Memory B cell (primary cell): ENCODE measurements at regions not wholly inside any gene's neighbourhood (a gene's known extent, or its start where the extent isn't known, plus 50 kb on each side); places are given as distances from the start of the nearest gene placed in this dataset.

Experiments
- ATAC-seq: fragments of 150-1000 bp; cut with Tn5 transposase; 2 replicates; pipeline ENCODE4 v1.10.0; 2021; ENCODE audit warnings: low read depth, mild to moderate bottlenecking, moderate library complexity
- DNase-seq, 2 donors: peaks; one replicate each; pipeline ENCODE4 v3.0.0; 2022; ENCODE audit warnings: low spot score in 2 of 2
- H3K27ac Mint-ChIP-seq: one replicate; pipeline ENCODE4 v1.8.0; 2022; ENCODE audit warnings: mild to moderate bottlenecking, moderate library complexity, mixed read lengths
- H3K27me3 Mint-ChIP-seq: one replicate; pipeline ENCODE4 v1.8.0; 2022; ENCODE audit warnings: mixed read lengths
- H3K36me3 Mint-ChIP-seq: one replicate; pipeline ENCODE4 v1.8.0; 2022; ENCODE audit warnings: mild to moderate bottlenecking, mixed read lengths
- H3K4me1 Mint-ChIP-seq: one replicate; pipeline ENCODE4 v1.8.0; 2022; ENCODE audit warnings: mixed read lengths
- H3K4me3 Mint-ChIP-seq: one replicate; pipeline ENCODE4 v1.8.0; 2022; ENCODE audit warnings: mild to moderate bottlenecking, moderate library complexity, mixed read lengths
- H3K9me3 Mint-ChIP-seq: one replicate; pipeline ENCODE4 v1.8.0; 2022; ENCODE audit warnings: mixed read lengths

GRCh38 chr14:83312511-83312910 is 1778.9 kb upstream of the SEL1L start:
- no peaks in the 10 kb centered on the region for H3K36me3 Mint-ChIP-seq
- H3K9me3 Mint-ChIP-seq = peaks cover 8% of the 10 kb centered on the region
- H3K27me3 Mint-ChIP-seq = no peaks in the 10 kb centered on the region

DNA sequence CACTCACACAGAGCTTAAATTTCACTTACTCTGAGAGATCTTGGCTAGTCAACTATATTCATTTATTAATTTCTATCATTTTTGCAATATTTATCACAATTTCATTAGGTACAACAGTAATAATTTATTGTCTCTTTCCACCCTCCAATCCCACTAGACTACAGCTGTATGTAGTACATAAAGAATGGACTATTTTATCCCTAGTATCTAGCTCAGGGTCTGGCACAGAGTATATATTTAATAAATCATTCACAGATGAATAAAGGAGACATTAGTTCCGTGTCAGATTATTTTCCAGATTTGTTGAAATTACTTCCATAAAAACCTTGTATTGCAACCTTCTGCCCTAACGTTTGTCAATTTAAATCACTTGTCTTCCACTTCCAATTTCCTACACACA is 1781.1 kb upstream of the SEL1L start:
- H3K27me3 Mint-ChIP-seq = no peaks in the 10 kb centered on the region
- H3K4me3 Mint-ChIP-seq = no peak overlapping the region
- H3K27ac Mint-ChIP-seq = no peak overlapping the region
- H3K9me3 Mint-ChIP-seq = peaks cover 7% of the 10 kb centered on the region
- ATAC-seq = no peak
- DNase-seq = no peak
- no peaks in the 10 kb centered on the region for H3K4me1 Mint-ChIP-seq
- no peaks in the 10 kb centered on the region for H3K36me3 Mint-ChIP-seq

More at GRCh38 chr14:83312511-83312910, 1778.9 kb upstream of the SEL1L start:
- Mint-ChIP-seq H3K4me3 (no peak overlapping the region), H3K4me1 (no peaks in the 10 kb centered on the region), H3K27ac (no peak overlapping the region)
- ATAC-seq (no peak), DNase-seq (no peak)

- no peak for DNase-seq
- peaks cover 3% of the 10 kb centered on the region for H3K9me3 Mint-ChIP-seq
- H3K36me3 Mint-ChIP-seq = no peaks in the 10 kb centered on the region
- H3K27ac Mint-ChIP-seq = no peak overlapping the region
- no peaks in the 10 kb centered on the region for H3K27me3 Mint-ChIP-seq
- no peaks in the 10 kb centered on the region for H3K4me1 Mint-ChIP-seq
- no peak overlapping the region for H3K4me3 Mint-ChIP-seq
- no peak for ATAC-seq
These were observed 1782.7 kb upstream of the SEL1L start for GRCh38 chr14:83316356-83316755.

DNA sequence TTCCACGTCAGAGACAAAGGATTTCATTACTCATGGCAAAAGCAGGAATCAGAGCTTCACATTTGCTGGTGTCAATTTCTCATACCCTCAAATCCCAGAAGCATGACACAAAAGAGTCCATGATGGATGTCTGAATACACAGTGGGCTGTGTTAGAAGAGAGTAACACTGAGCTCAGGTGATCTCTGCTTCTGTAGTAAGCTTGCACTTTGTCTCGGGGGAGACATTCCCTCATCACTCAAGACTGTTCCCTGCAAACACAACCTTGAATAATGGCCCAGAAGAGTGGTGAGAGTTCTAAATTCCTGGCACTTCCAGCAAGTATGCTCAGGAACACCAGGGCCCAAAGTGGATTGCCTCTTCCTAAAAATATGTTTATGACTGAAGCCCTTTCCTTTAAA is 1787.2 kb upstream of the SEL1L start:
- Mint-ChIP-seq H3K27me3 (no peaks in the 10 kb centered on the region), H3K9me3 (peaks cover 3% of the 10 kb centered on the region), H3K36me3 (no peaks in the 10 kb centered on the region), H3K4me3 (no peak overlapping the region), H3K27ac (no peak overlapping the region), H3K4me1 (no peaks in the 10 kb centered on the region)
- ATAC-seq (no peak), DNase-seq (no peak)

GRCh38 chr14:83331513-83331912 is 1797.9 kb upstream of the SEL1L start:
- Mint-ChIP-seq H3K27ac (no peak overlapping the region), H3K36me3 (no peaks in the 10 kb centered on the region), H3K9me3 (no peaks in the 10 kb centered on the region), H3K27me3 (no peaks in the 10 kb centered on the region), H3K4me3 (no peak overlapping the region), H3K4me1 (no peaks in the 10 kb centered on the region)
- DNase-seq (no peak), ATAC-seq (no peak)

DNA sequence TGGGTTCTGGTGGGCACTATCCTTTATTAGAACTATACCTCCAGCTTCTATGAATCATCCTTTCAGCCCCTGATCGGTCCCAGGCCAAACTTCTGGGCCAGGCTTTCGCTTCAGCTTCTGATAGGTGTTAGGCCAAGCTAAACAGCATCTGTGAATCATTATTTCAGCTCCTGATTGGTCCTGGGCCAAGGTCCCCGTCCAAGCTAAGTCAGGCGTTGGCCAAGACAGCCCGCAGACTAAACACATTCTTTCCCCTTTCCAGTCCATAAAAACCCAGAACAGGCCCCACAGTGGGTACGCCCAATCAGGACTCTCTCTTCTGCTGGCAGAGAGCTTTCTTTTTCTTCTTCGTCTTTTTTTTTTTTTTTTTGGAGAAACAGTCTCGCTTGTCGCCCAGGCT is 1808.9 kb upstream of the SEL1L start:
- ATAC-seq = no peak
- no peaks in the 10 kb centered on the region for H3K4me1 Mint-ChIP-seq

GRCh38 chr14:83347874-83348273 is 1814.2 kb upstream of the SEL1L start:
- H3K27ac Mint-ChIP-seq = no peak overlapping the region
- no peak for DNase-seq
- no peaks in the 10 kb centered on the region for H3K36me3 Mint-ChIP-seq
- H3K4me3 Mint-ChIP-seq = no peak overlapping the region
- H3K27me3 Mint-ChIP-seq = no peaks in the 10 kb centered on the region
- no peak for ATAC-seq
- H3K9me3 Mint-ChIP-seq = peaks cover 5% of the 10 kb centered on the region
- no peaks in the 10 kb centered on the region for H3K4me1 Mint-ChIP-seq

More for the DNA sequence above, 1808.9 kb upstream of the SEL1L start:
- Mint-ChIP-seq H3K36me3 (no peaks in the 10 kb centered on the region), H3K4me3 (no peak overlapping the region), H3K27ac (no peak overlapping the region), H3K27me3 (no peaks in the 10 kb centered on the region), H3K9me3 (peaks cover 2% of the 10 kb centered on the region)
- no peak for DNase-seq

DNA sequence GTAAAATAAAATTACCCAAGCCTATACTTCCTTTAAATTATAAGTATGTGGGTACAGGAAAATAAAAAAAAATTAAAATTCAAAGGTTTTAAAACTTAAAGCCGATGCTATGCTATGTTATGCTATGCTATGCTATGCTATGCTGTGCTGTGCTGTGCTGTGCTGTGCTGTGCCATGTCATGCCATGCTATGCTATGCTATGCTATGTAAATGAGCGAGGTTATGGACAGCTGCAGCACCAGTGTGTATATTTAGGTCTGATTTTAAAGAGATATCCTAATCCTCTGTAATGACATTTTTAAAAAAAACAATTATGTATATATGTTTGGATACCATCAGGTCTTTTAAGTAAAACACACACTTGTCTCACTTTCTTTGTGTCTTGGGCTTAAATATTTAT is 1822.0 kb upstream of the SEL1L start:
- Mint-ChIP-seq H3K9me3 (peaks cover 10% of the 10 kb centered on the region), H3K4me1 (no peaks in the 10 kb centered on the region), H3K27ac (no peak overlapping the region), H3K36me3 (no peaks in the 10 kb centered on the region), H3K27me3 (no peaks in the 10 kb centered on the region), H3K4me3 (no peak overlapping the region)
- DNase-seq (no peak), ATAC-seq (no peak)

GRCh38 chr14:83356080-83356479 is 1822.4 kb upstream of the SEL1L start:
- ATAC-seq = no peak
- no peaks in the 10 kb centered on the region for H3K27me3 Mint-ChIP-seq
- H3K36me3 Mint-ChIP-seq = no peaks in the 10 kb centered on the region
- no peak overlapping the region for H3K4me3 Mint-ChIP-seq
- DNase-seq = no peak
- peaks cover 10% of the 10 kb centered on the region for H3K9me3 Mint-ChIP-seq
- no peak overlapping the region for H3K27ac Mint-ChIP-seq
- H3K4me1 Mint-ChIP-seq = no peaks in the 10 kb centered on the region

GRCh38 chr14:83372271-83372670 is 1838.6 kb upstream of the SEL1L start:
- Mint-ChIP-seq H3K9me3 (peaks cover 16% of the 10 kb centered on the region), H3K4me1 (no peaks in the 10 kb centered on the region), H3K27ac (no peak overlapping the region), H3K4me3 (no peak overlapping the region), H3K36me3 (no peaks in the 10 kb centered on the region), H3K27me3 (no peaks in the 10 kb centered on the region)
- no peak for ATAC-seq
- no peak for DNase-seq

DNA sequence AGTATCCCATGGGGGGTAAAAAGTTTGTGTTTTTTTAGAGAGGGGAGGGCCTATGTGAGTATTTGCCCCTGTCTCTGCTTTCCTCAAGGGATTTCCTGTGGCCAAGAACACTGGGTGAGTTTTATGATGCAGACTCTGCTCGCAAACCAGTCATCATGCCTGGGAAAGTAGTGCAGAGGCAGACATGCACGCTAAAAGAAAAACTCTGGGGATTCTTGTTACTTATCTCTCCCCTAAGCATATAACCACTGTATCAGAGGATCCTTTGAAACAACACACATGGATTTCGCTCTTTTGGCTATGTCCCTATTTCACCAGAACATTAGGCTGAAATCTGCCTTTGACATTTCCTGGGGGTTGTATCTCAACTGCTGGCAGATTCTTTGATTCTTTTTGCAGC is 1845.8 kb upstream of the SEL1L start:
- no peak for DNase-seq

DNA sequence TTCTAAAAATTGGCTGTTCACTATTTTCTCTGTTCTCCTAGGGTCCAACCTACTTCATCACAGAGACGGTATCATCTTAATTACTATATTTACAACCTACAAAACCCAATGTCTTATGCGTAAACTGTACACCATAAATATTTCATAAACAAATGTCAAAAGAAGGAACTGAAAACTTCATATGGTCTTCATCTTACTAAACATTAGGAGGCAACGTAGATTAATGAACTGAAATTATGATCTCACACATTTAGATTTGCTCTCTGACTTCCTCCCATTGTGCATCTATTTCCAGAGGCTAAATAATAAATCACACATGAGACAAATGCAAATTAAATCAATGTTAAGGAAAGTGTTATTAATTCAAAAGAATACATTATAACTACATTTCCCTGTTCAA is 1850.6 kb upstream of the SEL1L start:
- no peak overlapping the region for H3K27ac Mint-ChIP-seq
- H3K27me3 Mint-ChIP-seq = no peaks in the 10 kb centered on the region
- H3K36me3 Mint-ChIP-seq = no peaks in the 10 kb centered on the region
- peaks cover 22% of the 10 kb centered on the region for H3K9me3 Mint-ChIP-seq
- no peak for DNase-seq
- no peak for ATAC-seq
- H3K4me1 Mint-ChIP-seq = no peaks in the 10 kb centered on the region
- H3K4me3 Mint-ChIP-seq = no peak overlapping the region

More for the DNA sequence above, 1845.8 kb upstream of the SEL1L start:
- H3K27ac Mint-ChIP-seq = no peak overlapping the region
- no peaks in the 10 kb centered on the region for H3K4me1 Mint-ChIP-seq
- H3K4me3 Mint-ChIP-seq = no peak overlapping the region
- H3K9me3 Mint-ChIP-seq = peaks cover 16% of the 10 kb centered on the region
- H3K36me3 Mint-ChIP-seq = no peaks in the 10 kb centered on the region
- no peaks in the 10 kb centered on the region for H3K27me3 Mint-ChIP-seq
- no peak for ATAC-seq

- DNase-seq (no peak), ATAC-seq (no peak)
- Mint-ChIP-seq H3K36me3 (no peaks in the 10 kb centered on the region), H3K4me3 (no peak overlapping the region), H3K27ac (no peak overlapping the region), H3K27me3 (no peaks in the 10 kb centered on the region), H3K4me1 (no peaks in the 10 kb centered on the region), H3K9me3 (peaks cover 1% of the 10 kb centered on the region)
These were observed 1861.7 kb upstream of the SEL1L start for GRCh38 chr14:83395321-83395720.

DNA sequence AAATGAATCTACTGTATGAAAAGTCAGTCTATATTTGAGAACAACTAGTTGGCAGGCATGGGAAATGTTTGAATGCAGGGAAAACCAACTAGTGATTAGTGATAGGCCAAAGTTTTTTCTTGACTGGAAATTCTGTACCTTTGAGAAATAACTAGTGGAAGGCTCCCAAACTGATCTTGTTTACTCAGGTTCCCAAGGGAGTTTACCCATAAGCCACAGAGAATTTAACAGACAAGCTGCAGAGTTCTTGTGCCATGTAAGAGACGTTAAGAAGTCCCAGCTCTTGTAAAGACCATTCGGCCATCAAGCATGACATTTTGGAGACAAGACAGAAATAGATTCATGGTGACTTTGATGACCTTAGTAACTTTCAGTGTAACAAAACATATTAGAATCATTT is 1882.8 kb upstream of the SEL1L start:
- no peak overlapping the region for H3K27ac Mint-ChIP-seq
- DNase-seq (no peak), ATAC-seq (no peak)
- no peak overlapping the region for H3K4me3 Mint-ChIP-seq
- H3K9me3 Mint-ChIP-seq = peaks cover 6% of the 10 kb centered on the region
- no peaks in the 10 kb centered on the region for H3K4me1 Mint-ChIP-seq
- no peaks in the 10 kb centered on the region for H3K36me3 Mint-ChIP-seq
- no peaks in the 10 kb centered on the region for H3K27me3 Mint-ChIP-seq

DNA sequence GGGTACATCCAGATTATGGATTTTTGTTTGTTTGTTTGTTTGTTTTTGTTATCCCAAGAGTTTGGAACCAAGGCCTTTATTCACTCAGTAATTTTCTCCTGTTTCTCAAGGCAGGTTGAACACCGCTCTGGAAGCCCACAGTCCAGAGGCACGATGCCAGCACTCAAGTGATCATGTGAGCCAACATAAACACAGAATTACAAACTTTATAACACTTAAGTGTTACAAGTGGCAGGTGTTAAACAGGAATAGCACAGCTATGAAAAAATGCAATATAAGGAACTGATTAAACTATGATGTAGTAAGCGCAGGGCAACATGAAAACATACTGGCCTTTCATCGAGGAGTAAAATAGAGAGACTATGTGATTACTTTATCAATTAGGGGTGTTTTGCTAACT is 1885.8 kb upstream of the SEL1L start:
- DNase-seq (no peak), ATAC-seq (no peak)
- no peaks in the 10 kb centered on the region for H3K4me1 Mint-ChIP-seq
- no peak overlapping the region for H3K4me3 Mint-ChIP-seq
- H3K27ac Mint-ChIP-seq = no peak overlapping the region
- H3K27me3 Mint-ChIP-seq = no peaks in the 10 kb centered on the region
- peaks cover 1% of the 10 kb centered on the region for H3K9me3 Mint-ChIP-seq
- H3K36me3 Mint-ChIP-seq = no peaks in the 10 kb centered on the region

- Mint-ChIP-seq H3K27me3 (no peaks in the 10 kb centered on the region), H3K27ac (no peak overlapping the region), H3K4me1 (no peaks in the 10 kb centered on the region)
These were observed 1888.1 kb upstream of the SEL1L start for GRCh38 chr14:83421711-83422110.

More at GRCh38 chr14:83421711-83422110, 1888.1 kb upstream of the SEL1L start:
- H3K9me3 Mint-ChIP-seq = peaks cover 2% of the 10 kb centered on the region
- no peak for DNase-seq
- no peaks in the 10 kb centered on the region for H3K36me3 Mint-ChIP-seq
- H3K4me3 Mint-ChIP-seq = no peak overlapping the region
- ATAC-seq = no peak
